Activated CD4-positive, CD25-positive, alpha-beta regulatory T cell treated with anti-CD3 and anti-CD28 coated beads, Interleukin-2, amount 50 U/mL, for 72 hours (primary cell): ENCODE measurements at regions not wholly inside any gene's neighbourhood (a gene's known extent, or its start where the extent isn't known, plus 50 kb on each side); places are given as distances from the start of the nearest gene placed in this dataset.

Experiments
- DNase-seq: peaks from one replicate; pipeline ENCODE4 v3.0.0; 2021

DNA sequence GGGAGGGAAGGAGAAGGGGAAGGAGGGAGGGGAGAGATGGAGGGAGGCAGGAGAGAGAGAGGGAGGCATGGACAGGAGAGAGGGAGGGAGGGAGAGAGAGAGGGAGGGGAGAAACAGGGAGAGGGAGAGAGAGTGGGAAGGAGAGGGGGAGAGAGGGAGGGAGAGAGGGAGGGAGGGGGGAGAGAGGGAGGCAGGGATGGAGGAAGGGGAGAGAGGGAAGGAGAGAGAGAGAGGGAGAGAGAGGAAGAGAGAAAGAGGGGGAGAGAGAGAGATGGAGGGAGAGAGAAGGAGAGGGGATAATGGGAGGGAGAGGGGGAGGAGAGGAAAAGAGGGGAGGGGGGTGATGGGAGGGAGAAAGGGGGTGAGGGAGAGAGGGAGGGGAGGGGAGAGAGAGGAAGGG, 86.8 kb upstream of the VSTM2B start:
- no peak for DNase-seq

DNA sequence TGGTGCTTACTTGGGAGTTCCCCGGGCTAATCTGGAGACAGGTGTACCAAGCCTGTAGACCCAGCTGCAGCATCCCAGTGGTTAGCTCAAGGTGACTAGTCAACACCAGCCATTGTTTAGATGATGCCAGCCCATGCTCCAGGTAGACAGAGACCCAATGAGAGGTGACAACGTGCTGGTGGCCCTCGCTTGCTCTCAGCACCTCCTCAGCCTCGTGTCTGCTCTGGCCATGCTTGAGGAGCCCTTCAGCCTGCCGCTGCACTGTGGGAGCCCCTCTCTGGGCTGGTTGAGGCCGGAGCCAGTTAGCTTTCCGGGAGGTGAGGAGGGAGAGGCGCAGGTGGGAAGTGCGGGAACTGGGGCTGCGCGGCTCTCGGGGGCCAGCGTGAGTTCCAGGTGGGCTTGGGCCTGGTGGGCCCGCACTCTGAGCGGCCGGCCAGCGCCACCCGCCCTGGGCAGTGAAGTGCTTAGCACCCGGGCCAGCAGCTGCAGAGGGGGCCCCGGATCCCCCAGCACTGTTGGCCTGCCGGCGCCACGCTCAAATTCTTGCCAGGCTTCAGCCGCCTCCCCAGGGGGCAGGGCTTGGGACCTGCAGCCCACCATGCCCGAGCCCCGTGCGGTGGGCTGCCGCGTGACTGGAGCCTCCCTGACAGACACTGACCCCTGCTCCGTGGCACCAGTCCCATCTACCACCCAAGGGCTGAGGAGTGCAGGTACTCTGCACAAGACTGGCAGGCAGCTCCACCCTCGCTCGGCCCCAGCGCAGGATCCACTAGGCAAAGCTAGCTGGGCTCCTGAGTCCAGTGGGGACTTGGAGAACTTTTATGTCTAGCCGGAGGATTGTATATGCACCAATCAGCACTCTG, 85.9 kb upstream of the VSTM2B start:
- no peak for DNase-seq

DNA sequence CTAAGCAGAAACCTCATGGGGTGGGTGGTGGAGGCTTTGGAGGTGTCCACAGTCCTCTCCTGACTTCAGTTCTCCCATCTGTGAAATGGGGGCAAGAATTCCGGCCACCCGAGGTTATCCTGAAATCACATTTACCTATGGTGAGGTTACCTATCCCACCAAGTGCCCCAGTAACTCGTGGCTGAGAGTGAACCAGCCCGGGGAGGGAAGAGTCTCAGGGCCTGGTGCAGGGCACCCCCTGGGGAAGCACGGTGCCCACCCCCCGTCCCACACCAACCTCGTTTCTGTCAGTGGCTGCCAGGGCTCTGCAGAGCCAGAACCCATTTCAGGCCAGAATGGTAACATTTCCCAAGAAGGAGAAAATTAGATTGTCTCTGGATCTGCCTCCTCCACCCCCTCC, 83.7 kb upstream of the VSTM2B start:
- no peak for DNase-seq

DNA sequence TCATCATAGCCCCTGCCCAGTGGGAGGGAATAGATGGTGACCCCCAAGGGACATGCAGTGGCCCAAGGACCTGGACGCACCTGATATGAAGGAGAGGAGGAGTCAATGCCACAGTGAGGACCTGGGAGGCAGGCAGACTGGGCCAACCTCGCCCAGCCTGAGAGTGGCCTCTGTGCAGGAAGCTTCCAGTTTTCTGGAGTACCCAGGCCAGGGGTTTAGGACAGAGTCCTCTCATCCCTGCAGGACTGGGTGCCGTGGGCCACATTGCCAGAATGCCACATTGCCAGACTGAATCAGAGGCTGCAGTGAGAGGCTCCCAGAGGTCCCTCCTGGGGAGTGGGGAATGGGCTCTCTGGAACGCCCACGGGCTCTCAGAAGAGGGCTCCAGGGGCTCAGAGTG, 82.9 kb upstream of the VSTM2B start:
- no peak for DNase-seq

DNA sequence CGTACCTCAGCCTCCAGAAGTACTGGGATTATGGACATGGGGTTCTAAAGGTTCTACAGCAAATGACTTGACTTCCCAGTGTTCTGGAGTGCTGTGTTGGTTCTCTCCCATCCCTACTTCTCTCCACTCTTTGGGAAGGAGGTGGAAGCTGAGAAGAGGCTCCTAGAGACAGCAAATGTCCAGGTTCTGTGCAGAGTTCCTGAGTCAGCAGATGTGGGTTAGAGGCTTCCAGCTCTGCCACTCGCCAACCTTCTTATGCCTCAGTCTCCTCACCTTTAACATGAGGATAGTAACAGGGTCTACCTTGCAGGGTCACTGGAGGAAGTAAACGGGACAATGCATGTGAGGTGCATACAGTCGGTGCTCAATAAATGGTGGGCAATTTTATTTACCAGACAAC, 80.5 kb upstream of the VSTM2B start:
- DNase-seq: no peak

DNA sequence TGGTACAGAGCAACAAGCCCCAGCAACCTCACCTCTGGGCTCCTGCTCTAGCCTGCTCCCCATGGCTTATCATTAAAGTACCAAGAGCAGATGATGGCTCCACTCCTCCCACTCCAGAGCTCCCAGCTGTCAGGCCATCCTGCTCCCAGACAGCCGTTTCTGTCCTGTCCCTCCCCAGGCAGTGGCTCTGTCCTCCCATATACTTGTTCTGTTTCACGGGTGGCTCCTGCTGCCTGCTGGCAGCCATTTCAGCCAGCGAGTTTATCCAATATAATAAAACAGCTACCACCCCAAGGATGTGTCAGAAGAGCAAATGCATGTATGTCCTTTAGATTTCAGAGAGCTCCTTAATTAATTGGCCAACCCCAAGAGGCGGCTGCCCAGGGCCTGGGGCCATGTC, 79.4 kb upstream of the VSTM2B start:
- DNase-seq: no peak

DNA sequence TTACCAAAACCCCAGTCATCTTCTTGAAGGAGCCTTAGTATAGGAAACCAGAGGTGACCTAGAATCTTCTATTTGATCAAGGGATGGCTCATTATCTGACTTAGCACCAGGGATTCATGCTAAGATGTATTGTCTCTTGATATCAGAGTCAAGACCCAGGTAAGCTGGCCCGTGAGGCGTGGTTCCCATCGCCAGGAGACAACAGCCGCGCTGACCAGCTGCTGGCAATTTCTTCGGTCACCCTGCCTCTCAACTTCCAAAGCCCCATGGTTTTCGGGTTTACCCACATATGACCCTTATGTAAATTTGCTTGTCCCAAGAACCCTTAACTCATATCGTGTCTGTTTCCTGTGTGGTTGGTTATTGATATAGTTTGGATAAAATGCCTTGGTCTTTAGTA, 77.7 kb upstream of the VSTM2B start:
- DNase-seq: no peak

DNA sequence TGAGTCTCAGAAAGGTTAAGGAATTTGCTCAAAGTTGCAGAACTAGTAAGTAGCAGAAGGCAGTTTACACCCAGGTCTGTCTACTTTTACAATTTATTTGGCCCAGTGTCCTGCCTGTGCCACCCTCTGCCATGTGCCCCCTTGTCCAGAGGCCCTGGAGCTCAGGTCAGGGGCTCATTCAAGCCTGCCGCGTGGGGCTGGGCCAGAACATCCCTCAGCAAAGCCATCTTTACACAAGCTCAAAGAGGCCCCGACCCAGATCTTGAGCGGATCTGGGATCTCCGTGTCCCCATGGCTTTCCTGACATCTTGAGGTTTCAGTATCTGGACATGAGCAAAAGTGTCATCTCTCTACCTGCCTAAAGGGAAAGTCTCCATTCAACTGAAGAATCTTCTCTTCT, 76.4 kb upstream of the VSTM2B start:
- no peak for DNase-seq

DNA sequence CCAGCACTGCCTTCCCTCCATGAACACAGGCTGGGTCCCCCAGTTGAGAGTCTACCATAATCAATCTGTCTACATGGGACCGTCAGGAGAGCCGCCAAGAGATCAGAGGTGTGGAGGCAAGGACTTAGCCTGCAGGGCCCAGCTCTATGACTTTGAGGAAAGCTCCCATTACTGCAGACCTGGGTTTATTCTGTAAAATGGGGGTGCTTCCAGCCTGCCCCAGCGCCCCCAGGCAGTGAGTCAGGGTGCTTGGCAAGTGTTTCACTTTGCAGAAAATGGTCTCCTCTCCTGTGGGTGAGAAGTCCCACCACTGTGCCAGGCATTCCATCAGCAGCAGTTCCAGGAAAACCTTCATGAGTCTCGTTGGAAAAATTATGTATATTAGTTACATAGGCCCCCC, 75.5 kb upstream of the VSTM2B start:
- DNase-seq: no peak

DNA sequence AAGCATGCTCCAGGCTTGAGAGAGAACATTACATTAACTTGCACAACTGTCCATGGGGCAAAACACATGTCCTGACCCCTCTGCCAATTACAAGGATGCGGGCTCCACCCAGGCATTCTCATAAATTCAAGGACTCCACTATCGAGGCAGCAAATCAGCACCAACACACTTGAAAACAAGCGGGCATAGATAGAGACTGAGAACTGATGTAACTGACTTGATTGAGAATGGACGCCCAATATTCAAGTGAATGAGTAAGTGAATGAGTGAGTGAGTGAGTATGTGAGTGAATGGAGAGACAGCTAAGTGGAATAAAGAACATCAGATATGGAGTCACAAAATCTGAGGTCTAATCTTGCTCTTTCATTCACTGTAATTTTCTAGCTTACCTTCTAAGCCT, 75.0 kb upstream of the VSTM2B start:
- no peak for DNase-seq

DNA sequence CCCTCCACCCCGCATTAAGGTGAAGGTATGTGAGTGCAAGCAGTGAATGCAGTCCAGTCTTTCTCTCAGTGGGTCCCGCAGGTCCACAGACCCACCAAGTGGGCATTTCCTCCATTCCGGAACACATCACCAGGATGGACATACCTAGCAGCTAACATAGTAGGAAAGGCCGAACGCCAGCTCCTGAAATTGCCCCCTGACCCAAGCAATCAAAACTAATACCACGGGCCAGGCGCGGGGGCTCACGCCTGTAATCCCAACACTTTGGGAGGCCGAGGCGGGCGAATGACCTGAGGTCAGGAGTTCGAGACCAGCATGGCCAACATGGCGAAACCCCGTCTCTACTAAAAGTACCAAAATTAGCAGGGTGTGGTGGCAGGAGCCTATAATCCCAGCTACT, 71.7 kb upstream of the VSTM2B start:
- DNase-seq: no peak

DNA sequence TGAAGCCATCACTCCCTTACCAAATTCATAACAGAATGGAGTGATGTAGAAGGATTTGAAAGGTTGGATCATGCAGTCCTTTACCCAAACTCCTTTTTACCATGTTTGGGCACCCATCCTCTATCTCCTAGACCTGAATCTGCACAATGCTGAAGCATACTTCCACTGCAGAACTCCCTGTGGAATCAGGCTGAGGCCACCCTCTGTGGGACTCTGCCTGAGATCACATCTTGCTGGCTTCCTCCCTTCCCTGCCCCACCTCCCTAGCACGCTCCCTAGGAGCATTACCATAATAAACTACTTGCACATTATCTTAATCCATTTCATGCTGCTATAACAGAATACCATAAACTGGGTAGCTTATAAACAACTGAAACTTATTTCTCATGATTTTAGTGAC, 68.4 kb upstream of the VSTM2B start:
- DNase-seq: no peak

DNA sequence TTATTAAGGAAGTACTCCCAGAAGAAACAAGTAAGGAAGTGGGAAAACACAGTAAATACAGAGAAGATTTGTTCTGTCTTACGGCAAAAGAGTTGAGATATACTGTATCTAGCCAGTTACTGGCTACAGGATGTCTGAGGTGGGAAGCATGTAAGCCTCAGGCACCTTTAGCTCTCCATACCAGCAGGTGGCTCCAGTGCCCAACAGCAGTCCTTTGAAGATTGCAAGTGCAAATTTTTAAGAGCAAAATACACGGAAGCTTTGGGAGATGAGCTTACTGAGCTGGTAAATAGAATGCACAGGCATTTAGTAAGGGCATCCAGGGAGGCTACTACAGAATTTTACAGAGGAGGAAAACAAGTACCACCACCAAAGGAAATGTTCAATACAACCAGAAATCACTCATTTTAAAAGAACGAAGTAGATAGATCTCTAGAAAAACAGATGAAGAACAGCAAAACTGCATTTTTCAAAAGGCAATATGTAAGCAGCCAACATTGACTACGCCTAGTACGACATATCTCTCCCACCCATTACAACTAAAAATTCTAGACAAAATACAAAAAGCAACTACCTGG, 57.9 kb upstream of the VSTM2B start:
- DNase-seq: no peak

DNA sequence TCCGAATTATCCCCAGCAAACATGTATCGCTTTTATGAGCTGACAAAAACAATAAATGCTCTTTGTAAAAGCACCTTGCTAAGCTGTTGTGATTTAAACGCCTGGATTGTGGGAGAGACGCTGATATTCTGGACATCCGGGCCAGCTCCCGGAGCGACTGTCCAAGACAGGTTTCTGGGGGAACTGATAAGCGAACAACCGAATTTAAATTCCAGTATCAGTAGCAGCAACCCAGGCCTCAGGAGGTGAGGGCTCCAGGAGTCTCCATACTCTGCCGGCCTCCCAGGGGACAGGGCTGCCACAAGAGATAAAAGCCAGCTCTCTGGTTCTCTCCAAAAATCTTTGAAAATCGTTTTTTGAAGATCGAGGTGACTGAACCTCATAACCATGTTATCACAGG, 50.3 kb upstream of the VSTM2B start:
- no peak for DNase-seq
